COR-L47 (cell line): ENCODE measurements at regions not wholly inside any gene's neighbourhood (a gene's known extent, or its start where the extent isn't known, plus 50 kb on each side); places are given as distances from the start of the nearest gene placed in this dataset.

Experiments
- DNase-seq: peaks from one replicate; lab custom pipeline; 2025; lab: John Stamatoyannopoulos, UW

- no peak for DNase-seq
Observed at GRCh38 chr9:8088477-8088876, 288.9 kb upstream of the DMAC1 start.

- DNase-seq = peak; percentile 84
Observed at GRCh38 chr9:8085986-8086385, 286.4 kb upstream of the DMAC1 start.

GRCh38 chr9:8078641-8079140, 279.1 kb upstream of the DMAC1 start:
- no peak for DNase-seq

- DNase-seq = no peak
Observed at GRCh38 chr9:8074713-8075286, 275.2 kb upstream of the DMAC1 start.

- no peak for DNase-seq
Observed at GRCh38 chr9:8071445-8071798, 271.8 kb upstream of the DMAC1 start.

- DNase-seq = no peak
Observed at GRCh38 chr9:8070779-8071444, 271.3 kb upstream of the DMAC1 start.

GRCh38 chr9:8062459-8062858, 262.9 kb upstream of the DMAC1 start:
- no peak for DNase-seq

- no peak for DNase-seq
Observed at GRCh38 chr9:8053501-8053900, 253.9 kb upstream of the DMAC1 start.

GRCh38 chr9:8052991-8053390, 253.4 kb upstream of the DMAC1 start:
- DNase-seq = no peak

- DNase-seq = no peak
Observed at GRCh38 chr9:8037745-8038144, 238.2 kb upstream of the DMAC1 start.

GRCh38 chr9:8036914-8037524, 237.4 kb upstream of the DMAC1 start:
- no peak for DNase-seq

- DNase-seq = no peak
Observed at GRCh38 chr9:8033794-8034193, 234.2 kb upstream of the DMAC1 start.

GRCh38 chr9:8030095-8030494, 230.5 kb upstream of the DMAC1 start:
- no peak for DNase-seq

- DNase-seq = no peak
Observed at GRCh38 chr9:8027351-8027750, 227.8 kb upstream of the DMAC1 start.

GRCh38 chr9:8025551-8025950, 226.0 kb upstream of the DMAC1 start:
- DNase-seq = no peak

- no peak for DNase-seq
Observed at GRCh38 chr9:8020186-8020585, 220.6 kb upstream of the DMAC1 start.

GRCh38 chr9:8019636-8020035, 220.1 kb upstream of the DMAC1 start:
- no peak for DNase-seq

GRCh38 chr9:8014997-8015682, 215.6 kb upstream of the DMAC1 start:
- no peak for DNase-seq

GRCh38 chr9:8012986-8013385, 213.4 kb upstream of the DMAC1 start:
- DNase-seq = no peak

GRCh38 chr9:8011974-8012373, 212.4 kb upstream of the DMAC1 start:
- peak; percentile 4 for DNase-seq

- DNase-seq = no peak
Observed at GRCh38 chr9:7996558-7996957, 197.0 kb upstream of the DMAC1 start.

- DNase-seq = no peak
Observed at GRCh38 chr9:7988644-7989280, 189.2 kb upstream of the DMAC1 start.

GRCh38 chr9:7984692-7985091, 185.1 kb upstream of the DMAC1 start:
- DNase-seq = no peak
